Common myeloid progenitor, CD34-positive (primary cell): ENCODE measurements at regions not wholly inside any gene's neighbourhood (a gene's known extent, or its start where the extent isn't known, plus 50 kb on each side); places are given as distances from the start of the nearest gene placed in this dataset.

ENCODE experiments used
- CTCF ChIA-PET: fragments of 350-600 bp; sonication (Branson Sonifier 250); formaldehyde crosslinking; loops from one replicate; lab custom pipeline; 2021; ENCODE audit warnings: antibody characterized with exemption; lab: Charles Lee
- POLR2A ChIA-PET: fragments of 350-600 bp; sonication (Branson Sonifier 250); formaldehyde crosslinking; loops from one replicate; lab custom pipeline; 2021; ENCODE audit warnings: antibody characterized with exemption; lab: Charles Lee
- DNase-seq, 3 donors: peaks; one replicate each; pipeline versions ENCODE4 v3.0.0 to v3.0.0-alpha.2; 2013
- H3K27ac ChIP-seq, 2 experiments: 1 replicate in 1 of 2; 2 replicates in 1 of 2; pipeline ENCODE4 v1.7.0; 2013; ENCODE audit warnings: inconsistent platforms in 2 of 2, low read length in 2 of 2, mild to moderate bottlenecking in 2 of 2, low read depth in 1 of 2, moderate library complexity in 1 of 2; ENCODE audit not compliant: severe bottlenecking in 2 of 2, insufficient read depth in 1 of 2, poor library complexity in 1 of 2
- H3K27me3 ChIP-seq, 5 experiments: replicated peaks in 2 of 5; 1 replicate in 3 of 5; 2 replicates in 2 of 5; pipeline versions ENCODE4 v1.6.1 to v1.7.0; 2013; ENCODE audit warnings: low read length in 4 of 5, mild to moderate bottlenecking in 2 of 5, moderate library complexity in 2 of 5, inconsistent platforms in 1 of 5; ENCODE audit not compliant: insufficient read depth in 5 of 5, control insufficient read depth in 4 of 5
- H3K36me3 ChIP-seq, 4 experiments: 1 replicate in 2 of 4; 2 replicates in 2 of 4; pipeline versions ENCODE4 v1.6.1 to v1.7.0; 2013; ENCODE audit warnings: low read length in 3 of 4, control low read depth in 1 of 4, mild to moderate bottlenecking in 1 of 4; ENCODE audit not compliant: control insufficient read depth in 4 of 4, insufficient read depth in 4 of 4
- H3K4me1 ChIP-seq, 4 experiments: 1 replicate in 3 of 4; 2 replicates in 1 of 4; pipeline versions ENCODE4 v1.6.1 to v1.7.1; 2013; ENCODE audit warnings: low read length in 3 of 4, mild to moderate bottlenecking in 3 of 4, control low read depth in 1 of 4, inconsistent platforms in 1 of 4, moderate library complexity in 1 of 4; ENCODE audit not compliant: control insufficient read depth in 4 of 4, insufficient read depth in 4 of 4; ENCODE audit errors: control extremely low read depth in 1 of 4
- H3K4me3 ChIP-seq, 7 experiments: 1 replicate in 4 of 7; 2 replicates in 3 of 7; pipeline versions ENCODE4 v1.5.1 to v1.7.0; 2013; ENCODE audit warnings: mild to moderate bottlenecking in 7 of 7, low read length in 6 of 7, moderate library complexity in 6 of 7, inconsistent platforms in 2 of 7, low read depth in 2 of 7, control low read depth in 1 of 7; ENCODE audit not compliant: insufficient read depth in 4 of 7, control insufficient read depth in 1 of 7; ENCODE audit errors: extremely low read depth in 1 of 7
- H3K9me3 ChIP-seq, 5 experiments: 1 replicate in 4 of 5; 2 replicates in 1 of 5; pipeline versions ENCODE4 v1.6.1 to v1.7.1; 2013; ENCODE audit warnings: low read length in 4 of 5, mild to moderate bottlenecking in 2 of 5, inconsistent platforms in 1 of 5, low read depth in 1 of 5, moderate library complexity in 1 of 5; ENCODE audit not compliant: control insufficient read depth in 4 of 5, insufficient read depth in 2 of 5; ENCODE audit errors: control extremely low read depth in 1 of 5
- WGBS: methylation state at CpG from one replicate; pipeline ENCODE4 v1.1.5; 2013; ENCODE audit not compliant: insufficient coverage; 5-methylcytosine and 5-hydroxymethylcytosine counted together

DNA sequence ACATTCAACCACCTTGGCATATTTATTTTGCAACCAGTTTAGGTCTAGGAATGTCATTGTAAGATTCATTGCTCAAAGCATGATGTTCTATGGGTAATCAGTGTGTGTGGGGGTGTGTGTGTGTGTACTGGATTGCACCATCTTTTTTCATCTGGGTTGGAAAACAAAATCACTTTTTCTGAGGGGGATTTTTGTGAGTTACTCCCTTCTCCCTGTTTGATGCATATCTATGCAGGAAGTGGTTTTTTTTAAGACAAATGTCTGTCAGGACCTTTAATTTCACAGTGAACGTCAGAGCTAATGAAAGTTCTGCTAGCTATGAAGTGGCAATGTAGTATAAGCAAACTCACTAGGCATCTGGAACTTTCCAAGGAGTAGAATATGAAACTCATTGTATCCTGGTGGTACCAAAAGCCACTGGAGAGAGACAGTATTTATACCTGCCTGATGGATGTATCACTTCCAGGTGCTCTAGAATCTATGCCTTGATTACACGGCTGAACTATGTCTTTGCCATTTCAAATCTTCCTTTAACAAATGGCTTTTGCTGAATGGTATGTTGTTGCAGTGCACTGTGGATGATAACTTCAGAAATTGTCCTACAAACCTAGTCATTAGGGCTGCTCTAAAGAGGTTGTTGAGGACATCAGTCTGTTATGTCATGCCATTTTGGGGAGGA is 101.5 kb downstream of the TMSB4Y start:
- Histone ChIP-seq H3K4me3 (no peak overlapping the region), H3K36me3 (no peaks in the 10 kb centered on the region), H3K9me3 (no peaks in the 10 kb centered on the region), H3K27ac (no peak overlapping the region), H3K27me3 (no peaks in the 10 kb centered on the region), H3K4me1 (peaks cover 0 to 1% (median 0%) of the 10 kb centered on the region in 4 experiments)
- ChIA-PET POLR2A (no interaction called here), CTCF (no interaction called here)
- no CpG with 5 or more reads among the region's 2 CpGs for WGBS
- no peak for DNase-seq

GRCh38 chrY:13805736-13806067 is 102.0 kb downstream of the TMSB4Y start:
- Histone ChIP-seq H3K9me3 (no peaks in the 10 kb centered on the region), H3K27me3 (no peaks in the 10 kb centered on the region), H3K4me1 (peaks cover 0 to 1% (median 0%) of the 10 kb centered on the region in 4 experiments), H3K27ac (no peak overlapping the region), H3K4me3 (no peak overlapping the region), H3K36me3 (no peaks in the 10 kb centered on the region)
- CTCF ChIA-PET, result no interaction called here
- DNase-seq, result no peak
- WGBS, result no CpG with 5 or more reads among the region's 2 CpGs
- POLR2A ChIA-PET, result no interaction called here

DNA sequence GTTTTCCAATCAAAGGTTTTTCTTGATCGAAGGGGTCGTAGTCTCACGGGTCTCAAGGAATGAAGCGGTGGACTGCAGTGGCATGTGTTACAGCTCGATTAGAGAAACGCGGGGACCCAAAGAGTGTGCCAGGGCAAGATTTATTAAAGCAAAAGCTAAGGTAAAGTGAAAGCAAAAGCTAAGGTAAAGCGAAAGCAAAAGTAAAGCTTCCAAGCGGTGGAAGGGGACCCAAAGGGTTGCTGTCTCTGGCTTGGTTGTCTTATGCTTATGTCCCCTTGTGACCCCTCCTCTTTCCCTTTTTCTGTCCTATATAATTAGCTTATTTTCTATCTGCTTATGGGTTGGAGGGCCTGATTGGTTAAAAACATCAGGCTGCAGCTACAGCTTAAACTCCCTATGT is 126.4 kb downstream of the TMSB4Y start:
- Histone ChIP-seq H3K4me1 (no peaks in the 10 kb centered on the region), H3K9me3 (no peaks in the 10 kb centered on the region), H3K4me3 (no peak overlapping the region), H3K27me3 (no peaks in the 10 kb centered on the region), H3K36me3 (no peaks in the 10 kb centered on the region), H3K27ac (no peak overlapping the region)
- no CpG with 5 or more reads among the region's 9 CpGs for WGBS
- no peak for DNase-seq
- POLR2A ChIA-PET, result no interaction called here
- CTCF ChIA-PET, result no interaction called here

- WGBS, result no CpG with 5 or more reads among the region's 2 CpGs
- no peak for DNase-seq
- Histone ChIP-seq H3K36me3 (no peaks in the 10 kb centered on the region), H3K4me1 (no peaks in the 10 kb centered on the region), H3K4me3 (no peak overlapping the region), H3K9me3 (no peaks in the 10 kb centered on the region), H3K27ac (no peak overlapping the region), H3K27me3 (no peaks in the 10 kb centered on the region)
- ChIA-PET CTCF (no interaction called here), POLR2A (no interaction called here)
These were observed 140.7 kb downstream of the TMSB4Y start for GRCh38 chrY:13844411-13844810.

- H3K36me3 ChIP-seq, result no peaks in the 10 kb centered on the region
- no peak for DNase-seq
- H3K27me3 ChIP-seq, result no peaks in the 10 kb centered on the region
- ChIA-PET POLR2A (no interaction called here), CTCF (no interaction called here)
- no peaks in the 10 kb centered on the region for H3K4me1 ChIP-seq
- H3K4me3 ChIP-seq, result no peak overlapping the region
- H3K27ac ChIP-seq, result no peak overlapping the region
- no peaks in the 10 kb centered on the region for H3K9me3 ChIP-seq
These were observed 141.0 kb downstream of the VCY start for GRCh38 chrY:13845276-13845675.

DNA sequence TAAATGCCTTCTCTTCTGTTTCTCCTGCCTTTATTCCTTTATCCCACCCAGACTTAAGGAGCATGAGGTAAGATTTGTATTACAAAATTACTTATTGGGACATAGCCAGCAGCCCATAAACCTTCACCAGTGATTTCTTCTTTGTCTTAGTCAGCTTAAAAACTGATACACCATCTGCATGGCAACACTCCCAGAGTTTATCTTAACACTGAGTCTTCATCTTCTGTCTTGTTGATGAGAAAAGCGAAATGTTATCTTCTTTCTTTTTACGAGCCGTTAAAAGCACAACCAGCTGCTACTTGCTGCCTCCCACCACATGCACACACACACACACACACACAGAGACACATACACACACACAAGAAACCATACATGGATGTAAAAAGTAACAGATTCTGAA is 116.7 kb downstream of the VCY start:
- CTCF ChIA-PET, result no interaction called here
- no CpG with 5 or more reads among the region's 3 CpGs for WGBS

GRCh38 chrY:13871426-13871825 is 114.8 kb downstream of the VCY start:
- peak in 1 of 3 donors; percentile 2 for DNase-seq
- Histone ChIP-seq H3K9me3 (no peaks in the 10 kb centered on the region), H3K27me3 (no peaks in the 10 kb centered on the region), H3K4me3 (no peak overlapping the region), H3K36me3 (no peaks in the 10 kb centered on the region), H3K4me1 (no peaks in the 10 kb centered on the region), H3K27ac (no peak overlapping the region)
- no CpG with 5 or more reads among the region's 5 CpGs for WGBS
- ChIA-PET POLR2A (no interaction called here), CTCF (interaction anchor here (0.6 kb wide), 1 partner anchor 1954 kb away, joined by 3 read pairs; no protein-coding TSS in a partner anchor)

More for the DNA sequence above, 116.7 kb downstream of the VCY start:
- H3K27me3 ChIP-seq, result no peaks in the 10 kb centered on the region
- no peak for DNase-seq
- no peak overlapping the region for H3K27ac ChIP-seq
- H3K36me3 ChIP-seq, result no peaks in the 10 kb centered on the region
- H3K9me3 ChIP-seq, result no peaks in the 10 kb centered on the region
- H3K4me3 ChIP-seq, result no peak overlapping the region
- H3K4me1 ChIP-seq, result no peaks in the 10 kb centered on the region
- POLR2A ChIA-PET, result no interaction called here
